Naive thymus-derived CD4-positive, alpha-beta T cell (primary cell): ENCODE measurements at regions not wholly inside any gene's neighbourhood (a gene's known extent, or its start where the extent isn't known, plus 50 kb on each side); places are given as distances from the start of the nearest gene placed in this dataset.
"Not testable (repeated sequence)": the region's sequence is repeated elsewhere in the genome, so short reads cannot be mapped to it uniquely, and the experiment has no call there.

Experiments
- ATAC-seq: fragments of 150-1000 bp; cut with Tn5 transposase; 2 replicates; pipeline ENCODE4 v1.10.0; 2021; ENCODE audit warnings: mild to moderate bottlenecking, moderate library complexity
- CTCF ChIA-PET: fragments of 350-600 bp; sonication (Branson Sonifier 250); formaldehyde crosslinking; loops from one replicate; lab custom pipeline; 2021; ENCODE audit warnings: antibody characterized with exemption; lab: Charles Lee
- POLR2A ChIA-PET: fragments of 350-600 bp; sonication (Branson Sonifier 250); formaldehyde crosslinking; loops from one replicate; lab custom pipeline; 2021; ENCODE audit warnings: antibody characterized with exemption, inconsistent platforms; lab: Charles Lee
- DNase-seq, 9 donors: peaks; one replicate each; pipeline versions ENCODE4 v3.0.0 to v3.0.0-alpha.2; 2020 to 2022; ENCODE audit warnings: mixed read lengths in 1 of 9
- H3K27ac ChIP-seq: one replicate; pipeline ENCODE4 v1.7.0; 2013; ENCODE audit warnings: mild to moderate bottlenecking, low read depth, low read length, moderate library complexity
- H3K27me3 ChIP-seq, 2 donors: one replicate each; pipeline ENCODE4 v1.7.0; 2013; ENCODE audit warnings: low read length in 2 of 2, mild to moderate bottlenecking in 2 of 2, moderate library complexity in 2 of 2; ENCODE audit not compliant: control insufficient read depth in 2 of 2, insufficient read depth in 2 of 2
- H3K36me3 ChIP-seq, 3 experiments: 1 replicate in 2 of 3; 2 replicates in 1 of 3; pipeline ENCODE4 v1.7.0; 2013; ENCODE audit warnings: low read length in 3 of 3, mild to moderate bottlenecking in 3 of 3, moderate library complexity in 1 of 3; ENCODE audit not compliant: insufficient read depth in 3 of 3, control insufficient read depth in 2 of 3
- H3K4me1 ChIP-seq, 2 donors: one replicate each; pipeline ENCODE4 v1.7.0; 2013; ENCODE audit warnings: low read length in 2 of 2, mild to moderate bottlenecking in 2 of 2, moderate library complexity in 1 of 2; ENCODE audit not compliant: control insufficient read depth in 2 of 2, insufficient read depth in 2 of 2
- H3K4me3 ChIP-seq: 2 replicates; pipeline ENCODE4 v1.7.0; 2013; ENCODE audit warnings: mild to moderate bottlenecking, low read length
- H3K9me3 ChIP-seq, 3 experiments: 1 replicate in 2 of 3; 2 replicates in 1 of 3; pipeline ENCODE4 v1.7.0; 2013; ENCODE audit warnings: low read length in 3 of 3; ENCODE audit not compliant: control insufficient read depth in 2 of 3
- H3K27ac Mint-ChIP-seq, 9 donors: one replicate each; pipeline ENCODE4 v1.8.0; 2020 to 2022; ENCODE audit warnings: mixed read lengths in 9 of 9, mild to moderate bottlenecking in 8 of 9, moderate library complexity in 5 of 9, inconsistent platforms in 2 of 9
- H3K27me3 Mint-ChIP-seq, 5 donors: one replicate each; pipeline ENCODE4 v1.8.0; 2021 to 2022; ENCODE audit warnings: mixed read lengths in 5 of 5, mild to moderate bottlenecking in 1 of 5
- H3K36me3 Mint-ChIP-seq, 5 donors: one replicate each; pipeline ENCODE4 v1.8.0; 2020 to 2022; ENCODE audit warnings: mixed read lengths in 5 of 5, mild to moderate bottlenecking in 3 of 5, inconsistent platforms in 1 of 5
- H3K4me1 Mint-ChIP-seq, 7 donors: one replicate each; pipeline ENCODE4 v1.8.0; 2020 to 2022; ENCODE audit warnings: mixed read lengths in 7 of 7, mild to moderate bottlenecking in 3 of 7, inconsistent platforms in 1 of 7
- H3K4me3 Mint-ChIP-seq, 10 donors: one replicate each; pipeline ENCODE4 v1.8.0; 2020 to 2022; ENCODE audit warnings: mild to moderate bottlenecking in 10 of 10, mixed read lengths in 10 of 10, moderate library complexity in 6 of 10, inconsistent platforms in 2 of 10
- H3K9me3 Mint-ChIP-seq, 11 donors: one replicate each; pipeline ENCODE4 v1.8.0; 2020 to 2022; ENCODE audit warnings: mixed read lengths in 11 of 11, mild to moderate bottlenecking in 4 of 11, inconsistent platforms in 1 of 11, moderate library complexity in 1 of 11
- intact Hi-C, 2 donors: fragments of 100-400 bp; cut with micrococcal nuclease; formaldehyde crosslinking; loops; one replicate each; pipeline ENCODE4 v1.15.1; 2023

DNA sequence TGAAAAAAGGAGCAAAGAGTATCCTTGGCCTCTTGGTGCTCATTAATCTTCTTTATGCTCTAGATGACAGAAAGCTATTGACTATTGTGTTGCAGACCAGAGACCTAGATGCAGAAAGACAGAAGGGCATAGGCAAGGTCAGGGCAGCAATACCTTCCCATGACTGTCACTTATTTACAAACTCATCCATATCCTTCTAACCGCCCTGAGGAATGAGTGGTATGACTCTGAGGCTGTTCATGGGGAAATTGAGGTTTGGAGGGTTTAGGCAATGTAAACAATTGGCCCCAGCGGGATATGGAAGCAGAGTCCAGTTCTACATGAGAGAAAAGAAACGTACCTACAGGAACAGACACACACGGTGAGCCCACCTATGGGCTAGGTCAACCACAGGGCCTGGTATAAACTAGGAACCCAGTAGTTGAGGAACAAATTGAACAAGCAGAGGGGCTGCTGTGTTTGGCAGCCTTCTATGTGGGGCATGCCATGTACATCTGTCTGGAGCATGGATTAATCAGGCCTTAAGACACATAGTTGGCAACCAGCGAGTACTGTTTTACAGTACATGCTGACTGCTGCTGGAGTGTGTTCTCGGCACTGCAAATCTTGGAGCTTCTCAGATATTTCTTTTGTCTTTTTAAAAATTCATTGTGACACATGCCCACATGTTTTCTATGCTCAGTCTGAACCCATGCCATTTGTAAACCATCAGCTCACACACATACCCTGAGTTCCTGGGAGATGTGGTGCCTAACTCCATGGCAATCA lies 159.7 kb upstream of the NTF3 start:
- H3K27me3 Mint-ChIP-seq = peaks cover 0 to 10% (median 0%) of the 10 kb centered on the region in 5 donors
- H3K4me1 Mint-ChIP-seq = no peaks in the 10 kb centered on the region
- no peaks in the 10 kb centered on the region for H3K36me3 Mint-ChIP-seq
- ATAC-seq (no peak), DNase-seq (no peak)
- no peak overlapping the region for H3K27ac Mint-ChIP-seq
- H3K27me3 ChIP-seq = no peaks in the 10 kb centered on the region
- no peaks in the 10 kb centered on the region for H3K36me3 ChIP-seq
- H3K27ac ChIP-seq = no peak overlapping the region
- no peaks in the 10 kb centered on the region for H3K9me3 ChIP-seq
- POLR2A ChIA-PET = no interaction called here
- H3K9me3 Mint-ChIP-seq = peaks cover 0 to 3% (median 0%) of the 10 kb centered on the region in 11 donors
- H3K4me3 ChIP-seq = no peak overlapping the region
- intact Hi-C loops = no loop called here
- H3K4me3 Mint-ChIP-seq = no peak overlapping the region
- CTCF ChIA-PET = no interaction called here
- H3K4me1 ChIP-seq = no peaks in the 10 kb centered on the region

DNA sequence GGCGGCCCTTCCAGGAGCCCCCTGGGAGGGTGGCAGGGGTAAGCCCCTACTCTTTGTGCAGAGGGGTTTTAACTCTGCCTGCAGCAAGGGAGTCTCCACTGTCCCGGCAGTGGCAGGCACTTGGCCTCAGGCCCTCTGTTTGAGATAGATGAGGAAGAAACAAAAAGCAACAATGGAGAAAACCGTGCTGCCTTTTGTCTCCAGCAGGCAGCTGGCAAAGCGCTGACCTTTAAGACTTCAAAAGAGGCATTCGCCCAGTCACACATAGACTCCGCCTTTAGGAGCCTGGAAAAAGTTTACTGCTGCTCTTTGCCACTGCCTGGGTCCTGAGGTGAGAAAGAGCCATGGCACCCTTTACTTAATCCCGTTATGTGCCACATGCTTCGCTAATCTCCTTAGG lies 158.2 kb upstream of the NTF3 start:
- no peak overlapping the region for H3K4me3 Mint-ChIP-seq
- H3K9me3 Mint-ChIP-seq = peaks cover 0 to 3% (median 0%) of the 10 kb centered on the region in 11 donors
- no peak for DNase-seq
- Histone ChIP-seq H3K27ac (no peak overlapping the region), H3K9me3 (no peaks in the 10 kb centered on the region), H3K4me1 (no peaks in the 10 kb centered on the region), H3K36me3 (no peaks in the 10 kb centered on the region), H3K4me3 (no peak overlapping the region), H3K27me3 (no peaks in the 10 kb centered on the region)
- POLR2A ChIA-PET = no interaction called here
- CTCF ChIA-PET = no interaction called here
- H3K27me3 Mint-ChIP-seq = peaks cover 0 to 10% (median 0%) of the 10 kb centered on the region in 5 donors
- H3K4me1 Mint-ChIP-seq = no peaks in the 10 kb centered on the region
- no peaks in the 10 kb centered on the region for H3K36me3 Mint-ChIP-seq
- ATAC-seq = no peak
- intact Hi-C loops = no loop called here
- H3K27ac Mint-ChIP-seq = no peak overlapping the region

DNA sequence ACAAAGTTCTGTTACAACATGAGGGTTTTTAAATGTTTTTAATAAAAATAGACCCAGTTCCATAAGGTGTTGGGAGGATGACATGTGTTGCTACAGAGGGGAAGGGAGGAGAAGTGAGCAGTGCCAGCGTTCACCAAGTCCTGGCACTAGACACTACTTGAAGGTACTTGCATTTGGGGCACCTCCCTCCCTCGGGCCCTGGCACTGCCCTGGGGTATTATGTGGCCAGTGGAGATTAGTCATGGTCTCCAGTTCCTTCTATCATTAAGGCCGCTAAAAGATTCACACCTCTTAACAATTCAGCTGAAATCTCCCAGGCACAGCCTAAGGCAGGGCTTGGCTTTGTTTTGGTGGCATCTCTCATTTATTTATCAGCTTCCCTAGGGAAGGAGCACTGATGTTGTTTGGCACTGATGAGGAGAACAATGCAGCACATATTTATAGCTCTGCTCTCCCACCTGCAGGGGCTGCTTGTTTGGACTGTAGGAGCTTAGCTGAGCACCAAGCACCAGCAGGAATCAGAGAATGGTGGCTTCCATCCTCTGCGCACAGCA lies 155.5 kb upstream of the NTF3 start:
- Histone ChIP-seq H3K27ac (no peak overlapping the region), H3K4me1 (no peaks in the 10 kb centered on the region), H3K9me3 (no peaks in the 10 kb centered on the region), H3K36me3 (no peaks in the 10 kb centered on the region), H3K27me3 (no peaks in the 10 kb centered on the region), H3K4me3 (no peak overlapping the region)
- CTCF ChIA-PET = no interaction called here
- Mint-ChIP-seq H3K36me3 (no peaks in the 10 kb centered on the region), H3K4me1 (no peaks in the 10 kb centered on the region), H3K9me3 (peaks cover 0 to 3% (median 0%) of the 10 kb centered on the region in 11 donors), H3K27me3 (peaks cover 0 to 10% (median 0%) of the 10 kb centered on the region in 5 donors), H3K27ac (no peak overlapping the region), H3K4me3 (no peak overlapping the region)
- POLR2A ChIA-PET = no interaction called here
- ATAC-seq (no peak), DNase-seq (no peak)
- intact Hi-C loops = no loop called here

DNA sequence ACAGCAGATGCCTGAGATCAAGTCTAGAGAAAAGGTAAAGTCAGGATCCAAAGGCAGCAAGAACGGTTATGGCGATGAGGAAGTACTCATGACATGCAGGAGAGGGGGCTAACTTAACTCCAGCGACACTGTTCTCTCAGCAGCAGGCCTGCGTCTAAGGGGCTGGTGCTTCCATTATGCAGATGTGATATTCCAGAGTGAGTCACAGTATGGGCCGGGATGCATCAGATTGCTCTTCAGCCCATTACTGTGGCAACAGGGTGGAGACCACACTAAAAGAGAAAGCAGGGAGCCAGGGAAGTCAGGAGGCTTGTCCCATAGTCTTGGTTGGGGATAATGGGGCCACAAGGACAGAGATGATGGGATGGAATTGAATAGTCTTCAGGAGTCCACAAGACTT lies 151.8 kb upstream of the NTF3 start:
- no peaks in the 10 kb centered on the region for H3K4me1 ChIP-seq
- Mint-ChIP-seq H3K9me3 (peaks cover 0 to 9% (median 0%) of the 10 kb centered on the region in 11 donors), H3K27me3 (peaks cover 0 to 2% (median 0%) of the 10 kb centered on the region in 5 donors), H3K4me1 (no peaks in the 10 kb centered on the region), H3K27ac (no peak overlapping the region), H3K36me3 (no peaks in the 10 kb centered on the region), H3K4me3 (no peak overlapping the region)
- ChIA-PET POLR2A (no interaction called here), CTCF (no interaction called here)
- no peak overlapping the region for H3K27ac ChIP-seq
- intact Hi-C loops = no loop called here
- no peak overlapping the region for H3K4me3 ChIP-seq
- H3K36me3 ChIP-seq = no peaks in the 10 kb centered on the region
- no peaks in the 10 kb centered on the region for H3K9me3 ChIP-seq
- H3K27me3 ChIP-seq = no peaks in the 10 kb centered on the region
- ATAC-seq (no peak), DNase-seq (no peak)

DNA sequence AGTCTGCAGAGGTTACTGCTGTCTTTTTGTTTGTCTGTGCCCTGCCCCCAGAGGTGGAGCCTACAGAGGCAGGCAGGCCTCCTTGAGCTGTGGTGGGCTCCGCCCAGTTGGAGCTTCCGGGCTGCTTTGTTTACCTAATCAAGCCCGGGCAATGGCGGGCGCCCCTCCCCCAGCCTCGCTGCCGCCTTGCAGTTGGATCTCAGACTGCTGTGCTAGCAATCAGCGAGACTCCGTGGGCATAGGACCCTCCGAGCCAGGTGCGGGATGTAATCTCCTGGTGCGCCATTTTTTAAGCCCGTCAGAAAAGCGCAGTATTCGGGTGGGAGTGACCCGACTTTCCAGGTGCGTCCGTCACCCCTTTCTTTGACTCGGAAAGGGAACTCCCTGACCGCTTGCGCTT lies 141.5 kb upstream of the NTF3 start:
- DNase-seq = not testable (repeated sequence)

DNA sequence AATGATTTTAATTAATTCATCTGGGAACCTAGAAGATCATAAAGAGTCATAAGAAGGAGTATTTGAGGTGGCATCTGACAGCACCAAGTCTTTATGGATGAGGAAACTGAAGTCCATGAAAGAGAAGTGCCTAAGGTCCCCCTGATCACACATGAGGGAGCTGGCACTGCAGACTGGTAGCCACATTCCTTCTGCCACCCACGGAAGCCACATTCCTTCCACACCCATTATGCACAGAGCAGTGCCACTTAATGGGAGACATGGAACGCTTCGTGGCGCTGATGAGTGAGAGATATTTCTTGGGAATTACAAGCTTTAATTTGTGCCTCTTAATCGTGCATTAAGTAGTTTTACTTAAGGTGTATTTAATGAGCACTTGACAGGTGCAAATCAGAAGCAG lies 139.3 kb upstream of the NTF3 start:
- Histone ChIP-seq H3K27ac (no peak overlapping the region), H3K9me3 (no peaks in the 10 kb centered on the region), H3K27me3 (no peaks in the 10 kb centered on the region), H3K36me3 (no peaks in the 10 kb centered on the region), H3K4me3 (no peak overlapping the region), H3K4me1 (no peaks in the 10 kb centered on the region)
- peaks cover 0 to 7% (median 0%) of the 10 kb centered on the region in 11 donors for H3K9me3 Mint-ChIP-seq
- no peaks in the 10 kb centered on the region for H3K36me3 Mint-ChIP-seq
- peaks cover 0 to 29% (median 6%) of the 10 kb centered on the region in 5 donors for H3K27me3 Mint-ChIP-seq
- H3K4me1 Mint-ChIP-seq = no peaks in the 10 kb centered on the region
- intact Hi-C loops = no loop called here
- ATAC-seq = no peak
- CTCF ChIA-PET = no interaction called here
- no peak overlapping the region for H3K4me3 Mint-ChIP-seq
- no peak for DNase-seq
- POLR2A ChIA-PET = no interaction called here
- no peak overlapping the region for H3K27ac Mint-ChIP-seq

More for the DNA sequence above, 141.5 kb upstream of the NTF3 start:
- H3K27ac ChIP-seq, CTCF ChIA-PET, H3K27me3 ChIP-seq, H3K4me3 Mint-ChIP-seq, H3K36me3 Mint-ChIP-seq, H3K4me1 ChIP-seq, intact Hi-C loops, H3K4me1 Mint-ChIP-seq, H3K9me3 Mint-ChIP-seq, H3K27ac Mint-ChIP-seq, POLR2A ChIA-PET, H3K36me3 ChIP-seq, H3K9me3 ChIP-seq, ATAC-seq, H3K4me3 ChIP-seq: not testable (repeated sequence)
- H3K27me3 Mint-ChIP-seq = peaks cover 0 to 29% (median 6%) of the 10 kb centered on the region in 5 donors

DNA sequence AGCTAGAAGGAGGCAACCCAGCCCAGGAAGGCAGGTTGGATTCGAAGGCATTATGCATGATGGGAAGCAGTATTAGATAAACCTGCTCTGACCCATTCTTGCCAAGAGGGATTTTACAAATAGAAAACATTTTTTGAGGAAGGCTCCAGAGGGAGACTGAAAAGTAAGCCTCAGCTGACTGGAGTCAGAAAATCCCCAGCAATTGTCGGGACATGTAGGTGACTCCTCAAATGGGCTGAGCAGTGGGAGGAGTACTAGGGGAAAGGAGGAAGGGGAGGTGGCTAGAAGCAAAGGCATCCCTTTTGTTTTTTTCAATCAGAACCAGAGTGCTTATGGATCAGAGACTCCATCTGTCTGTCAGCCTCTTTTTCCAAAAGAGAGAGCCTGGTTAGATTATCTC lies 138.1 kb upstream of the NTF3 start:
- Mint-ChIP-seq H3K36me3 (no peaks in the 10 kb centered on the region), H3K27me3 (peaks cover 0 to 29% (median 6%) of the 10 kb centered on the region in 5 donors), H3K9me3 (peaks cover 0 to 7% (median 0%) of the 10 kb centered on the region in 11 donors), H3K4me1 (no peaks in the 10 kb centered on the region), H3K4me3 (no peak overlapping the region), H3K27ac (no peak overlapping the region)
- H3K27ac ChIP-seq = no peak overlapping the region
- H3K27me3 ChIP-seq = no peaks in the 10 kb centered on the region
- no peaks in the 10 kb centered on the region for H3K4me1 ChIP-seq
- no peaks in the 10 kb centered on the region for H3K9me3 ChIP-seq
- intact Hi-C loops = no loop called here
- no peak overlapping the region for H3K4me3 ChIP-seq
- DNase-seq = no peak
- ATAC-seq = no peak
- ChIA-PET CTCF (no interaction called here), POLR2A (no interaction called here)
- H3K36me3 ChIP-seq = no peaks in the 10 kb centered on the region
